ENCODE measurements at regions not wholly inside any gene's neighbourhood (a gene's known extent, or its start where the extent isn't known, plus 50 kb on each side); places are given as distances from the start of the nearest gene placed in this dataset.
"Not testable (repeated sequence)": the region's sequence is repeated elsewhere in the genome, so short reads cannot be mapped to it uniquely, and the experiment has no call there.

DNA sequence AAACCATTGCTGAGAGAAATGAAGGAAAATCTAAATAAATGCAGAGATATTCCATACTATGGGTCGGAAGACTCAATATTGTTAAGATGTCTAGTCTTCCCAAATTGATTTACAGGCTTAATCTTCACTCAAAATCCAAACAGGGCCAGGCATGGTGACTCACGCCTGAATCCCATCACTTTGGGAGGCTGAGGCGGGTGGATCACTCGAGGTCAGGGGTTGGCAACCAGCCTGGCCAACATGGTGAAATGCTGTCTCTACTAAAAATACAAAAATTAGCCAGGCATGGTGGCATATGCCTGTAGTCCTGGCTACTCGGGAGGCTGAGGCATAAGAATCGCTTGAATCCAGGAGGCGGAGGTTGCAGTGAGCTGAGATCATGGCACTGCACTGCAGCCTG lies 94.1 kb upstream of the RPH3A start:
- not testable (repeated sequence) for DNase-seq (ENCODE audit: low read depth in 1 of 2, low spot score in 2 of 2); H3K4me1 ChIP-seq (replicated peaks); H3K4me3 ChIP-seq; H3K27ac ChIP-seq; H3K27me3 ChIP-seq (replicated peaks); H3K9me3 ChIP-seq (replicated peaks); H3K36me3 ChIP-seq

DNA sequence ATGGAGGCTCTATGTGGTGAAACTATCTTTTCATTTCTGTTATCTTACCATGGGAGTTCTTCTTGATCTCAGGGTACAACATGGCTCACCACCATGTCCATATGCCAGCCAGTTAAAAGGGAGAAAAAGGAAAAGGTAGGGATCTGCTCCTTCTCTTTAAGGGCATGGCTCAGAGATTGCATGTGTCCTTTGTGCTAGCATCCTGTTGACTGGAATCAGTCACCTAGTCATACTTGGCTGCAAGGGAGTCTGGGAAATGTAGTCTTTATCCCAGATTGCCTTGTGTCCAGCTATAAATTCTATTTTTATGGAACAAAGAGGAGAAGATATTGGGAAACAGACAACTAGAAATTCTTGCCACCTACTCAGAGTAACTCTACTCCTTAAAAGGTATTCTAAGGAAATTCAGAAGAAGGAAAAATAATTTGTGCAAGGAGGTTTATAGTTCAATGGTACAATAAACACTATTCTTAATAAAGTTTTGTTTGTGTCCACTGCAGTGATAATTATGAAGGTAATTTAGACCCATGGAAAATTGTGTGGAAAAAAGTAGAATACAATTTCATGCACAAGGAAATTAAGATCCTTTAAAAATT lies 86.4 kb upstream of the RPH3A start:
- Histone ChIP-seq H3K36me3 (no peaks in the 10 kb centered on the region), H3K27me3 (replicated peaks) (no peaks in the 10 kb centered on the region; the same call in 1 of the 2 replicates), H3K4me1 (replicated peaks) (no peaks in the 10 kb centered on the region), H3K9me3 (replicated peaks) (no peaks in the 10 kb centered on the region), H3K27ac (no peak overlapping the region), H3K4me3 (no peak overlapping the region)
- DNase-seq (ENCODE audit: low read depth in 1 of 2, low spot score in 2 of 2), result no peak

DNA sequence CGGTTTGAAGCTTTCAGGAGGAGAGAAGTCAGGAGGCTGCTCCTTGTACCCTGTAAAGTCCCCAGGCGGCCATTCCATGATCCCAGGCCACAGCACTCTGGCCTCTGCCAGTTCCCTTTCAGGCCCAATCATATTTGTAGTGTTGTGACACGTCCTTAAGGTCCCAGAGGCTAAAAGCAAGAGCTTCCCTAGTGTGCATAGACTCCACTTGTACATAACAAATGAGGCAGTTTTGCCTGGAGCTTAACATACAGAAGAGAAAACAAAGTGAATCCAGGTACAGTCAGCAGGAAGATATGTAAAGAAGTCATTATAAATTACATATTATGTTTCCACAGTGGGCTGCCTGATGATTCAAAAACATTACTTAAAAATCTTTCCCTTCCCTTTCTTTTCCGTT lies 81.1 kb upstream of the RPH3A start:
- Histone ChIP-seq H3K27ac (no peak overlapping the region), H3K4me3 (no peak overlapping the region), H3K36me3 (no peaks in the 10 kb centered on the region), H3K27me3 (replicated peaks) (no peaks in the 10 kb centered on the region; the same call in 1 of the 2 replicates), H3K4me1 (replicated peaks) (no peaks in the 10 kb centered on the region), H3K9me3 (replicated peaks) (no peaks in the 10 kb centered on the region)
- no peak for DNase-seq (ENCODE audit: low read depth in 1 of 2, low spot score in 2 of 2)

GRCh38 chr12:112711026-112711425 lies 80.5 kb upstream of the RPH3A start:
- no peak overlapping the region for H3K27ac ChIP-seq
- H3K9me3 ChIP-seq (replicated peaks), result no peaks in the 10 kb centered on the region
- H3K27me3 ChIP-seq (replicated peaks), result no peaks in the 10 kb centered on the region
- no peaks in the 10 kb centered on the region for H3K36me3 ChIP-seq
- H3K4me3 ChIP-seq, result no peak overlapping the region
- no peaks in the 10 kb centered on the region for H3K4me1 ChIP-seq (replicated peaks)
- no peak for DNase-seq (ENCODE audit: low read depth in 1 of 2, low spot score in 2 of 2)

- no peak overlapping the region for H3K27ac ChIP-seq
- no peaks in the 10 kb centered on the region for H3K27me3 ChIP-seq (replicated peaks)
- DNase-seq (ENCODE audit: low read depth in 1 of 2, low spot score in 2 of 2), result no peak
- no peaks in the 10 kb centered on the region for H3K4me1 ChIP-seq (replicated peaks)
- H3K9me3 ChIP-seq (replicated peaks), result no peaks in the 10 kb centered on the region
- H3K4me3 ChIP-seq, result no peak overlapping the region
- no peaks in the 10 kb centered on the region for H3K36me3 ChIP-seq
Measured at GRCh38 chr12:112711507-112711906, 80.0 kb upstream of the RPH3A start.

- H3K27me3 ChIP-seq (replicated peaks); DNase-seq (ENCODE audit: low read depth in 1 of 2, low spot score in 2 of 2); H3K36me3 ChIP-seq; H3K27ac ChIP-seq; H3K4me1 ChIP-seq (replicated peaks); H3K4me3 ChIP-seq; H3K9me3 ChIP-seq (replicated peaks): not testable (repeated sequence)
Measured at GRCh38 chr12:112712751-112713150, 78.8 kb upstream of the RPH3A start.

- DNase-seq (ENCODE audit: low read depth in 1 of 2, low spot score in 2 of 2), result no peak
- H3K27me3 ChIP-seq (replicated peaks), result no peaks in the 10 kb centered on the region
- no peak overlapping the region for H3K27ac ChIP-seq
- no peaks in the 10 kb centered on the region for H3K36me3 ChIP-seq
- H3K4me3 ChIP-seq, result no peak overlapping the region
- H3K9me3 ChIP-seq (replicated peaks), result no peaks in the 10 kb centered on the region
- no peaks in the 10 kb centered on the region for H3K4me1 ChIP-seq (replicated peaks)
Measured at GRCh38 chr12:112713471-112713870, 78.1 kb upstream of the RPH3A start.

DNA sequence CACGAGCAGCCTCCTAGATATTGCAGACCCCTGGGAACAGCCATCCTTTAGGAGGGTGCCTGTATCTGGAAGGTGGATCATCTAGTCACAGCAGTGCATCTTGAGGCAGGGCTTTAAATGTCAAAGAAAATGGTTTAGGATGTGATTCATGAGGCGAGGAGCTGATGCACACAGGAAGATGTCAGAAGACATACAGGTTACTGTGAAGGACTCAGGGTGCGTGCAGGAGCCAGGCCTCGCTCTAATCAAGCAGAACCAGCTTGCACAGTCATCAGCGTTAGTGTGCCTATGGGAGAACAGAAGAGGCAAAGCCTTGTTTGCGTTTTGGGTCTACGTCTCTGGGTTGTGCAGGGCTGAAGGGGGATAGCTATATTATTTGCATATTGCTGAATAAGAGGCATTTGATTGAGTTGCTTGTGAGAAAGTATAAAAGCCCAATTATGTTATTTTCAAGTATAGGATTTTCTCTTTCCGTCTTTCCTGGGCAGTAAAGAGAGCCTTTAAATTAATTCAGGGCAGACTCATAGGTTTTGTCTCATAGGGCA lies 77.3 kb upstream of the RPH3A start:
- Histone ChIP-seq H3K27ac (no peak overlapping the region), H3K4me3 (no peak overlapping the region), H3K9me3 (replicated peaks) (no peaks in the 10 kb centered on the region), H3K4me1 (replicated peaks) (no peaks in the 10 kb centered on the region), H3K36me3 (no peaks in the 10 kb centered on the region), H3K27me3 (replicated peaks) (no peaks in the 10 kb centered on the region)
- no peak for DNase-seq (ENCODE audit: low read depth in 1 of 2, low spot score in 2 of 2)

DNA sequence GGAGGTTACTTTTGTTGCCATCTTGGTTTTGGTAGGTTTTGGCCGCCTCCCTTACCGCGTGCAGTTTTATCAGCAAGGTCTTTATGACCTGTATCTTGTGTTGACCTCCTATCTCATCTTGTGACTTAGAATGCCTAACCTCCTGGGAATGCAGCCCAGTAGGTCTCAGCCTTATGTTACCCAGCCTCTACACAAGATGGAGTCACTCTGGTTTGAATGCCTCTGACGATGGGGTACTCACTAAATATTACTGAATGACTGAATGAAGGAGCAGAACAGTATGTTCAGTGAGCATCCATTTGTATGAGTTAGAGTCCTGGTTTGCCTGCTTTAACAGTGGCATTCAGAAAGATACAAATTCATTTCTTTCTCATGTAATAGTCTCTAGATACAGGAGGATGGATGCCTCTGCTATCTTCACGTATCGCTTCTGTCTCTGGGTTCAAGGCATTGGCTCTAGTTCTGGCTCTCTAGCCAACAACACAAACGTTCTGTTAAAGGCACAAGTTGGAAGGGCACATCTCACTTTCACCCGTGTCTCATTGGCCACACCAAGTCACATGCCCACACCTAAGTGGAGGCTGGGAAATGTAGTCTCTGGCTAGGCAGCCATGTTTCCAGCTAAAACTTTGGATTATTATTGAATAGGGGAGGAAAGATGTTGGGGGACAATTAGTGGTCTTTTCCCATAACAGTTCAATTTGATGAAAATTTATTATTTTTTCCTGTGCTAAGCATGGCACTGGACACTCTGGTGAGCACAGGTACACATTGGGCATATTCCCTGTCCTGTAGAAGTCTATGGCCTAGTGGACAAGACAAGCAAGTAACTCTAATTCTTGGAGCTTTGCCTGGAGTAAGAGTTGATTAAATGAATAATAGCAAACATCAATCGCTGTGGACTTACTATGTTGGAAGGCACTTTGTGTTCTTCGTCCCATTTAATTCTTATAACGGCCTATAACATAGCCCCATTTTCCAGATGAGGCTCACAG lies 75.2 kb upstream of the RPH3A start:
- no peaks in the 10 kb centered on the region for H3K36me3 ChIP-seq
- DNase-seq (ENCODE audit: low read depth in 1 of 2, low spot score in 2 of 2), result no peak
- H3K9me3 ChIP-seq (replicated peaks), result no peaks in the 10 kb centered on the region

GRCh38 chr12:112728864-112729263 lies 62.7 kb upstream of the RPH3A start:
- no peak for DNase-seq (ENCODE audit: low read depth in 1 of 2, low spot score in 2 of 2)
- H3K4me3 ChIP-seq, result no peak overlapping the region
- no peaks in the 10 kb centered on the region for H3K9me3 ChIP-seq (replicated peaks)
- peaks cover 10% of the 10 kb centered on the region; the same call in 1 of the 2 replicates for H3K27me3 ChIP-seq (replicated peaks)
- no peaks in the 10 kb centered on the region for H3K36me3 ChIP-seq
- H3K27ac ChIP-seq, result no peak overlapping the region
- no peaks in the 10 kb centered on the region for H3K4me1 ChIP-seq (replicated peaks)

More for the DNA sequence above, 75.2 kb upstream of the RPH3A start:
- Histone ChIP-seq H3K4me3 (no peak overlapping the region), H3K27ac (no peak overlapping the region), H3K4me1 (replicated peaks) (no peaks in the 10 kb centered on the region), H3K27me3 (replicated peaks) (no peaks in the 10 kb centered on the region)

DNA sequence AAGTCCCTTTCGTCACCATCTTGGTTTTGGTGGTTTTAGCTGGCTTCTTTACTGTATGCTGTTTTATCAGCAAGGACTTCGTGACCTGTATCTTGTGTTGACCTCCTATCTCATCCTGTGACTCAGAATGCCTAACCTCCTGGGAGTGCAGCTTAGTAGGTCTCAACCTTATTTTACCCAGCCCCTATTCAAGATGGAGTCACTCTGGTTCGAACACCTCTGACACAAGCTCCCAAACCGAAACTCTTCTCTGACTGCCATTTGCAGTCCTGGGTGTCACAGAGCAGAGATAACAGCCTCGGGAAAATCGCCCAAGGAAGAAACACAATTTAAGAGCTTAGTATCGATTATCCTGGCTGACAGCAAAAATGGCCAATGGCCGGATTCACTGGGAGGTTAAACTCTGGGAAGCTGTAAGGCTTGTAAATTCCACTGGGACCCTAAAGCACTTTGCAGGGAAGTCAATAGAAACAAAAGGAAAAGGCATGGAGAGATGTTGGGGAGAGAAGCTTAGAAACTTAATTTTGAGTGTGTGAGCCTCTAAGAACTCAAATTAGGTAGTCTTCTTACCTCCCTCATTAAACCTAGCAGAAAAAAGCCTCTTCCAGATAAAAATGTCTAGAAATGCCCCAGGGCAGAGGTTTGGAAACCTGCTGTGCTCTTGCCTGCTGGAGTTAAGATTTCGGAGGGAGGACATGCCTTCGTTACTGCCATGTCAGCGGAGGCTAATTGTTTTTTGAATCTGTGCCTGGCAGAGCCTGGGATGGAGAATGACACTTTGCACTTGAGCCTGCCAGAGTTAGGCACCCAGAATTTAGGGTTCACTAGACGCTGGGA lies 56.5 kb upstream of the RPH3A start:
- Histone ChIP-seq H3K4me3 (no peak overlapping the region), H3K36me3 (no peaks in the 10 kb centered on the region), H3K9me3 (replicated peaks) (no peaks in the 10 kb centered on the region), H3K4me1 (replicated peaks) (no peaks in the 10 kb centered on the region), H3K27me3 (replicated peaks) (peaks cover 7% of the 10 kb centered on the region; the same call in 1 of the 2 replicates), H3K27ac (no peak overlapping the region)
- no peak for DNase-seq (ENCODE audit: low read depth in 1 of 2, low spot score in 2 of 2)

DNA sequence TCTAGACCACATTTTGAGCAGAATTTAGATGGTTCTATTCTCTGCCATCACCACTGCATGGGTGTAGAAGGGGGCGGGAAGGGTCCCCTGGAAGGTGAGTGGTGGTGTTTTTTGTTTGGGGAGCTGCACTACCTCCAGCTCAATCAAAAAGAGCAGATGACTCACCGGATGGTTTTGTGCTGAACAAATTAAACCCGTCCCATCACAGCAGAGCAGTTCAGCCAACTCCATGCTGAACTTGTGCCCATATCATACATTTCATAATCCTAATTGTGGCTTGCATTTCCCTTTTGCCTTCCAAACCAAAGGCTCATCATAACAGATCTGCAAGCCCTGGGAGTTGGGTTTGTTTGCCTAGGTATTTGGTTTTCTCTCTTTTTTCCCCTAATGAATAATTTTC lies 53.0 kb upstream of the RPH3A start:
- no peaks in the 10 kb centered on the region for H3K9me3 ChIP-seq (replicated peaks)
- no peak overlapping the region for H3K27ac ChIP-seq
- peaks cover 4% of the 10 kb centered on the region; the same call in 1 of the 2 replicates for H3K27me3 ChIP-seq (replicated peaks)
- no peaks in the 10 kb centered on the region for H3K4me1 ChIP-seq (replicated peaks)
- no peak for DNase-seq (ENCODE audit: low read depth in 1 of 2, low spot score in 2 of 2)
- H3K36me3 ChIP-seq, result no peaks in the 10 kb centered on the region
- no peak overlapping the region for H3K4me3 ChIP-seq

- Histone ChIP-seq H3K4me1 (replicated peaks) (no peaks in the 10 kb centered on the region), H3K27me3 (replicated peaks) (peaks cover 4% of the 10 kb centered on the region; the same call in 1 of the 2 replicates), H3K9me3 (replicated peaks) (no peaks in the 10 kb centered on the region), H3K27ac (no peak overlapping the region), H3K4me3 (no peak overlapping the region), H3K36me3 (no peaks in the 10 kb centered on the region)
- no peak for DNase-seq (ENCODE audit: low read depth in 1 of 2, low spot score in 2 of 2)
Measured at GRCh38 chr12:112740387-112740934, 51.1 kb upstream of the RPH3A start.

Data from SJSA1 (cell line).